ENCODE measurements at regions not wholly inside any gene's neighbourhood (a gene's known extent, or its start where the extent isn't known, plus 50 kb on each side); places are given as distances from the start of the nearest gene placed in this dataset.
"Not testable (repeated sequence)": the region's sequence is repeated elsewhere in the genome, so short reads cannot be mapped to it uniquely, and the experiment has no call there.

DNA sequence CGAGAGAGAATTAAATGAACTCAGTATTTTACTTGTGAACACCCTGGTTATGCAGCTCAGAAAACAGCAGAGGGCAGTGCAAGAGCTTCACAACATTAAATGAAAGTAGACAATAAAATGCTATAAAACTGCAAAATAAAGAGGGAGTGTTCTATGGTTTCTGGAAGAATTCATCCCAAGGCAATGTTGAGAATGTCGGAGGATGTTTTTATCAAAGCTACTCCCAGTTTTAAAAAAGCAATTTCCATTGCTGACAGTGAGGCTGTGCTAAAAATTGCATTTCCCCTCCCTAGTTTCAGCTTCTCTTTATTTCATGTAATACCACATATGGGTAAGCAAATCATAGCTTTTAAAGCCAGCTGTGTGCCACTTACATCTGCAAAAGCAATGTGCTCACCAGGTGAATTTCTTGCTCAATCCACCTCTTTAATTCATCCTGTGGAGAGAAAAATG is 296.8 kb downstream of the RAB38 start:
- DNase-seq (ENCODE audit: low spot score) (no peak), FAIRE-seq (no peak)

DNA sequence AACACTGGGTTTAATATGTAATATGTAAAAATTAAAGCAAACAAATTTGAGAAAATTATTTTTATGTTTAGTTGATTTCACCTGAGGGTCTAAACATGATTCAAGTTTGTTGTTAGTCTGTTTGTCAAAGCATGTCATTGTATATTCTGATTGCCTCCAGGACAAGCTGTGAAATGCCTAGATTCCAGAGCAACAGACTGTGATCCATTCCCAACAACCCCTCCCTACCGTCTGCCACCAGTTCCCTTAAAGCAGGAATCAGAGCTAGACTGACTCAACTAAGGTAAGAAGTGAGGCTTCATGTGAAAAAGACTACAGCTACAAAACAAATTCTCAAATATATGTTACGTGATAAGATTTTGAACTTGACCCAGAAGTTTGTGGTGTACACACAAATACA is 304.2 kb downstream of the RAB38 start:
- DNase-seq (ENCODE audit: low spot score) (no peak), FAIRE-seq (no peak)

DNA sequence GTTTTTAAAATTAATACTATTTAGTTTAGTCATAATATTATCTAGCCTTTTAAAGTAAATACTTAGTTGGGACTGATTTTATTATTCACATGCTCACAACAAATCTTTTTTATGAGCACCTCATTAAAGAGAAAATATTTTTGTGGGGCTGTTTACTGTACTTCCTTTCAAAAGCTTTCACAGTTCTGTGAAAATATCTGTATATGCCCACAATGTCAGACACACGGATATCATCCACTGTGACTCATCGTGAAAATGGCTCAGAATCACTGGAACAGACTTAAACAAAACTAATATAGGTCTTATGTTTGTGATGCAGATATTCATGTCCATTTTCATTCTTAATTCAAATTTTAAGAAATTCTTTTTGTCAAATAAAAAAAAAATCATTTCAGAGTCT is 305.2 kb downstream of the RAB38 start:
- DNase-seq (ENCODE audit: low spot score) (no peak), FAIRE-seq (no peak)

- DNase-seq (ENCODE audit: low spot score) (no peak), FAIRE-seq (no peak)
These were observed 308.3 kb downstream of the RAB38 start for GRCh38 chr11:87866951-87867350.

DNA sequence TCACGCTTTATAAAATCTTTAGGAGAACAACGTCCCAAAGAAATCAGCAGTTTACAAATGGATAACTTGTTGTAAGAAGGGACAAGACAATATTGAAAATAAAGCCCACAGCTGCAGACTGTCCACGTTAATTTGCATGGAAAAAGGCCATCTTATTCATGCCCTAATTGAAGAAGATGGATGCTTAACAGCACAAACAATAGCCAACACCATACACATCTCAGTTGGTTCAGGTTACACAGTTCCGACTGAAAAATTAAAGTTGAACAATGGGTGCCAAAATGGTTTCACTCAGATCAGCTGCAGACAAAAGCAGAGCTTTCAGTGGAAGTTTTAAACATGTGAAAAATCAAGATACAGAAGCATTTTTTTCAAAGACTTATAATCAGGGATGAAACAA is 314.2 kb downstream of the RAB38 start:
- DNase-seq (ENCODE audit: low spot score) = no peak
- no peak for FAIRE-seq

GRCh38 chr11:87859636-87860035 is 315.6 kb downstream of the RAB38 start:
- DNase-seq (ENCODE audit: low spot score) (no peak), FAIRE-seq (no peak)

GRCh38 chr11:87851827-87852226 is 323.4 kb downstream of the RAB38 start:
- FAIRE-seq (no peak), DNase-seq (ENCODE audit: low spot score) (no peak)

DNA sequence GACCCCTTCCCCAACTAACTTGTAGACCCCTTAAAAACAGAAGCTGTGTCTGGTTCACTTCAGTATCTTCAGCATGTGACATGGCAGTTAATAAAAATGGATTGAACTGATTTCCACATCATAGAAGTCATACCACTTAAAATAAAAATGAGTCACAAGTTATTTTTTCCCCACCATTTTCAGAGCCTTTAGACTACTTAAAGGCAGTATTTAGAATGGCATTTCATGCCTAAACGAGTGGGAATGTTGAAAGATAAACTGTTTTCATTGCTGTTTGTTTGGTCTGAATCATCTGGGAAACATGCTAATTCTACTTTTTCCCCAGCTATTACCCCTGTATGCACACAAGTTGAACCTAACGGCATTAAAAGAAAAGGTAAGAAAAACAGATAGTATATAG is 324.0 kb downstream of the RAB38 start:
- FAIRE-seq (no peak), DNase-seq (ENCODE audit: low spot score) (no peak)

DNA sequence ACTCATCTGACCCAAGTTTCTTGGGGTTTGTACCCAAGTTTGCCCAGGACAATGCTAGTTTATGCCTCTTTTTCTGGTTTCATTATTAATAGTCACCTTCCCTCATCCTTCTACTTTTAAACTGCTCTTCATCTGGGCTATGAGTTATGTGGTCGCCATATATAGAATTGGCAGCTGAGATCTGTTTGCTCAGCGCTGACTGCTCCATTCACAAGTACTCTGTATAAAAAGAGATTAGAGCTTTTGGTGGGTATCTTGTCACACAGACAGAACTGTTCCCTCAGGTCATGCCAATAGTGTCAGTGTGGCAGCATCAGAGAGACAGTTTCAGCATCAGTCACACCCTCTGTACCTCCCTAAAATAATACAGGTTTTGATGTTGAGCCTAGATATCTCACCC is 326.0 kb downstream of the RAB38 start:
- FAIRE-seq (no peak), DNase-seq (ENCODE audit: low spot score) (no peak)

DNA sequence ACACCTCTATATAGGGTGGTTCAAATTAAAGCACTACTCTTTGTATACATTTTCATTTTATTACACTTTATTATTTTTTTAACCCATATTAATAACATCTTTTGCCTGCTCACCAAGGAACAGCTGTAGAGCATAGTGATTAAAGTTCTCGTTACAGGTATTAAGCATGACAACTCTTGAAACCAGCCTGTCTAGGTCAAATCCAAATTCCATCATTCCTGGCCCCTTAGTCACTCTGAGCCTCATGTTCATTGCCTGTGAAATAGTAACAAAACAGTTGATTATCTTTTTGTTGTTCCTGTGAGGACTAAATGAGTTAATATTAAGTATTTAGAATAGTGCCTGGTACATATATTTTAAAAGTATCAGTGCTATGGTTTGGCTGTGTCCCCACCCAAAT is 334.5 kb downstream of the RAB38 start:
- FAIRE-seq = no peak

DNA sequence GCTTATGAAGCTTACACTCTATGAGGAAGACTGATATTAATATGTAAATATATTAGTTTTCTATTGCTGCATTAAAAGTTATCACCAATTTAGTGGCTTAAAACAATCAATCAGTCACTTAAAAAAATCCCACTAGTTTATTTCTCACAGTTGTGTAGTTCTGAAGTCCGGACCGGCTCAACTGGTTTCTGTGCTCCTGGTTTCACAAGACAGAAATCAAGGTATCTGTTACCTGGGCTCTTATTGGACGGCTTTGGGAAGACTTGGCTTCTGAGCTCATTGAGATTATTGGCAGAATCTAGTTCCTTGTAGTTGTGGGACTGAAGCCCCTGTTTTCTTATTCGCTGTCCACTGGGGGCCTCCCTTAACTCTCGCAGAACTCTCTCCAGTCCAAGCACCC is 343.0 kb downstream of the RAB38 start:
- DNase-seq (ENCODE audit: low spot score) = no peak
- no peak for FAIRE-seq

More for the DNA sequence above, 334.5 kb downstream of the RAB38 start:
- DNase-seq (ENCODE audit: low spot score) = no peak

GRCh38 chr11:87820011-87820410 is 355.2 kb downstream of the RAB38 start:
- FAIRE-seq = no peak
- DNase-seq (ENCODE audit: low spot score) = no peak

DNA sequence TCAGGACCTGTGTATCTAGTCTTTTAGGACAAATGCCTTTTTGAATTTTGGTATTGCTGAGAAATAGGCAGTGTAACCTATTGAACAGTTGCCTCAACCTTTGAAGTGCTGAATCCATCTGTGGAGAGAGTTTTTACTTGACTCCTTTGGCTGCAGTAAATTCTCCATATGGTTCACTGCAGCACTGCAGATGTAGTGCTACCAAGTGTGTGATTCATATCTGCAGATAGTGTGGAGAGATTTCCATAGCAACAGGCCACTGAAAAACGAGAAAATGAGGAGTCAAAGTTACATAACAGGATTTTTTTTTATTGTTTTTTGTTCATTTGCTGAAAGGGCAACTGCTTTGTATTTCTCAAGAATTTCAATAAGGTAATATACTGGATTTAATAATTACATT is 356.1 kb downstream of the RAB38 start:
- no peak for DNase-seq (ENCODE audit: low spot score)

DNA sequence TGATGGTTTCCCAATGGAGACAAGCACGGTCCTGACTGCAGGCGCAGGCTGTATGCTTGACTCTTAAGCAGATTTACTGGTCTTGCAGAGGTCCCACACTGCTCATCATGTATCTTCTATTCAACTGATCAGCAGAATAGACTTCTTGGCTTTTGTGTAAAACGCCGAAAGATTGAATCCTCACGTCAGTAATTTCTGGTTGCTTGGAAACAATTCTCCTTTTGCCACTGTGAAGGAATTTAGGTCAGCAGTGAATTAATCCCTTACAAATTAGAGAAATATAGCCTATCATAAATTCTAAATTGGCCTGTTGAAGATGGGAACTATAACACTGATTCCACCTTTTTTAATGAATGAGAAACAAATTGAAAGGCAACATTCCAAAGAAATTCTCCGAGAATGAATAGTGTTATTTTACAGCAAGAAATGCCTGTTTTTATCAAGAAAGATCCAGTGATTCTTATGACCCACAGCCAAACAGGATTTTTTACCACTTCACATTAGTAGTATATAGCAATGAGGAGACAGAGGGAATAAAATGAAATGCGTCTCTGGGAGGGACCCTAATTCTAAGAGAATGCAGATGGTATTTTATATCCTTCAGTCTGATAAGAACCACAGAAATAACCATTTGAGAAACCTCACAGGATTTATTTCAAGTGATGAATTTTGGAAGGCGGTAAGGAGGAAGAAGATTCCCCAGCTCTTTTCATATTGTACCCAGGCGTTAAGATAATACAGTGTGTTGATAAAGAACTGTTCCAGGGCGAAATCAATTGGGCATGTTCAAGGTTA is 362.5 kb downstream of the RAB38 start:
- FAIRE-seq = no peak
- no peak for DNase-seq (ENCODE audit: low spot score)

More for the DNA sequence above, 356.1 kb downstream of the RAB38 start:
- FAIRE-seq = no peak

- no peak for FAIRE-seq
- no peak for DNase-seq (ENCODE audit: low spot score)
These were observed 364.8 kb downstream of the RAB38 start for GRCh38 chr11:87810486-87810885.

- FAIRE-seq (no peak), DNase-seq (ENCODE audit: low spot score) (no peak)
These were observed 366.0 kb downstream of the RAB38 start for GRCh38 chr11:87809256-87809655.

GRCh38 chr11:87804176-87804575 is 371.1 kb downstream of the RAB38 start:
- FAIRE-seq (no peak), DNase-seq (ENCODE audit: low spot score) (no peak)

- DNase-seq (ENCODE audit: low spot score) = no peak
- no peak for FAIRE-seq
These were observed 371.5 kb downstream of the RAB38 start for GRCh38 chr11:87803748-87804147.

DNA sequence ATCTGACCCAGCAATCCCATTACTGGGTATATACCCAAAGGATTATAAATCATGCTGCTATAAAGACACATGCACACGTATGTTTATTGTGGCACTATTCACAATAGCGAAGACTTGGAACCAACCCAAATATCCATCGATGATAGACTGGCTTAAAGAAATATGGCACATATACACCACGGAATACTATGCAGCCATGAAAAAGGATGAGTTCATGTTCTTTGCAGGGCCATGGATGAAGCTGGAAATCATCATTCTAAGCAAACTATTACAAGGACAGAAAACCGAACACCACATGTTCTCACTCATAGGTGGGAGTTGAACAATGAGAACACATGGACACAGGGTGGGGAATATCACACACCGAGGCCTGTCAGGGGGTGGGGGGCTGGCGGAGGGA is 390.4 kb downstream of the RAB38 start:
- not testable (repeated sequence) for DNase-seq (ENCODE audit: low spot score); FAIRE-seq

GRCh38 chr11:87780068-87780413 is 395.2 kb downstream of the RAB38 start:
- no peak for DNase-seq (ENCODE audit: low spot score)
- FAIRE-seq = no peak

- FAIRE-seq (no peak), DNase-seq (ENCODE audit: low spot score) (no peak)
These were observed 395.8 kb downstream of the RAB38 start for GRCh38 chr11:87779276-87780067.

DNA sequence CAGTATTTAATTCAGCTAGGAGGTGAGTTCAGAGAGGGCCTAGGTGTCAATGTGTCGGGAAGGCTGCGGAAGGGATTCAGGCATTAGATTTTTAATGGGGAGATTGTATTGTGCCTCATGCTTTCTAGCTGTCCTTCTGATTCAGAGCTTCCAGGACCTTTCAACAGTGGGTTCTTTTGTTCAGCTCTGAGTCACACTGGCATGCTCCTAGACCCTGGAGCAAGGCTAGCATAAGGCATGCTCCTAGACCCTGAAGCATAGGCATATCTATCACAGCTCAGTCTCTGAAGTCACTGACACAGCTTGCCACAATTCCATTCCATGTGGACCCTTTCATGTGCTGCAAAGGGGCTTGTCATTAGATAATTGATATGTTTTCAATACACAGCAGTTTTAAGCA is 396.9 kb downstream of the RAB38 start:
- DNase-seq (ENCODE audit: low spot score) (no peak), FAIRE-seq (no peak)

GRCh38 chr11:87775036-87775435 is 400.2 kb downstream of the RAB38 start:
- DNase-seq (ENCODE audit: low spot score) (no peak), FAIRE-seq (no peak)

All from RCC 7860 (cell line).